Right cardiac atrium (tissue), 5 donors: ENCODE measurements at regions not wholly inside any gene's neighbourhood (a gene's known extent, or its start where the extent isn't known, plus 50 kb on each side); places are given as distances from the start of the nearest gene placed in this dataset.
A peak's percentile ranks its signal among the peaks of the same experiment; 100 is the strongest.

Experiments
- ATAC-seq, 2 donors: fragments of 200-7000 bp; cut with Tn5 transposase; one replicate each; pipeline versions ENCODE4 v1.8.0 to v1.9.1; 2020; ENCODE audit warnings: moderate library complexity in 2 of 2, mild to moderate bottlenecking in 1 of 2
- DNase-seq, 3 donors: peaks; one replicate each; pipeline ENCODE4 v3.0.0-alpha.2; 2020
- H3K27ac ChIP-seq: one replicate; pipeline ENCODE4 v1.5.1; 2013; ENCODE audit warnings: mild to moderate bottlenecking, low read length, control low read depth, moderate library complexity
- H3K27me3 ChIP-seq: one replicate; pipeline ENCODE4 v1.6.1; 2013; ENCODE audit not compliant: control insufficient read depth, insufficient read depth
- H3K4me1 ChIP-seq: one replicate; pipeline ENCODE4 v1.6.1; 2013; ENCODE audit warnings: low read length; ENCODE audit not compliant: control insufficient read depth, insufficient read depth
- H3K4me3 ChIP-seq: one replicate; pipeline ENCODE4 v1.5.1; 2013; ENCODE audit warnings: low read length, control low read depth
- H3K9me3 ChIP-seq: one replicate; pipeline ENCODE4 v1.6.1; 2013; ENCODE audit warnings: low read length; ENCODE audit not compliant: control insufficient read depth
- WGBS: extraction: QIAGEN DNeasy Blood & Tissue Kit; methylation state at CpG from one replicate; pipeline ENCODE4 v1.1.7; 2013; 5-methylcytosine and 5-hydroxymethylcytosine counted together
- intact Hi-C, 4 donors: fragments of 100-400 bp; cut with DNase I; formaldehyde crosslinking; loops; one replicate each; pipeline versions ENCODE4 v1.11.0 to v1.14.0; 2022 to 2023
- donor health status: healthy with polysubstance abuse.
- donor health status: DM: no; HTN: yes; CAD: no.
- donor health status: DM: no; HTN: no; CAD: no.
- donor health status: DM: no; HTN: yes; CAD: no; lungs with severe emphysema.
- donor health status: DM: yes; HTN: yes; CAD: no.

DNA sequence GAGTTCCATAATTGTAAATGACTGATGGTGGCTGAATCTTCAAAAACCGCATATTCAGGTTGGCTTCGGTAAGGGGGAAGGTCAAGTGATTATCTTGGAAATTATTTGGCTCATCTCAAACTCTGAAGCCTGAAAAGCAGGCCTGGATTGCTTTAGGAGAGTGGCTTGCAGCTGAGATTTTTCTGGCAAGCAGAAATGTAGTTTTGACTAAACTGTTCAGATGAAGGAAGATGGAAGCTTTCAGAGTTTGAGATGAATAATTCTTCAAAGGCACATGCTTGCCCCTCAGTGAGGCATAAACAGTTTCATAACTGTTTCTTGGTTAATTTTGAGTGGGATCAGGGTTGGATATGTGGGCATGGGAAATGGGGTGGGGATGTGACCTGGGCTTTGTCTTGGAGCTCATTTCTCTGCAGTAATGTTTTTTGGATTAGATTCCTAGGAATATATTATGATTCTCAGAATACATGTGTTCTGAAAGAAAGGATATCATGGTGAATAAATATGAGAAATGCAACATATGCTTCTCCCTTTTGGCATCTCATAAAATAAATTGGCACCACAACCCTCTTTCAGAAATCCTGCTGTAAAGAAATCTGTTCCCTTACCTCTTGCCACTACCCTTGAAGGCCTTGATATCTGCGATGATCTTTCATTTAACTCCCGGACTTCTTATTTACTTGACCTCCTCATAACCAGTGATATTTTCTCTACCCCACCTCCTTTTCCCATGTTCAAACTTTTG lies 469.2 kb downstream of the ADRA2A start:
- H3K27me3 ChIP-seq = no peaks in the 10 kb centered on the region
- ATAC-seq = no peak
- H3K4me1 ChIP-seq = no peaks in the 10 kb centered on the region
- no peak overlapping the region for H3K27ac ChIP-seq
- no peak for DNase-seq
- H3K9me3 ChIP-seq = no peaks in the 10 kb centered on the region
- no peak overlapping the region for H3K4me3 ChIP-seq
- intact Hi-C loops = no loop called here
- 67% methylated on average over 4 of the region's 4 CpGs for WGBS

DNA sequence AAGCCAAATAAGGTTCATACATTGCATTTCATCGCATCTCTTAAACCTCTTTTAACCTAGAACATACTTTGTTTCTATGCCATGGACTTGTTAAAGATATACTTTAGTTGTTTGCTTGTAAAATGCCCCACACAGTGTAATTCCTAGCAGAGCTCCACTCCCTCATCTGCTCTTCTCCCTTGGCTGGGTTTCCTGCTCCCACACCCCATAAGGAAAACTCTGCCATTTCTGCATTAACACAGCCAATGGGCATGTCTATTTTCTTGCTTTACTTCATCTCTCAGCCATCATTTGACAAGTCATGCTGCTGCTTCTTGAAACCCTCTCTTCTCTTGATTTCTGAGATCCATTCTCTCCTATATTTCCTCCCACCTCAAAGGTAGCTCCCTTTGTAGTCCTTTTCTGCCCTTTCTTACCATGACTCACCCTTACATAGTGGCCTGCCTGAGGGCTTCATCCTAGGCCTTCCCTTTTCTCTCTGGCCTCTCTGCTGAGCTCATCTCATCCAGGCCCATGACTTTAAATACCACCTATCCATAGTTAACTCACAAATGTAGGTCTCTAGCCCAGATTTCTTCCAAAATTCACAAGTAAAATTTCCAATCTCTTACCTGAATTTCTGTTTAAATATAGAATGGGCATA lies 471.4 kb downstream of the ADRA2A start:
- ATAC-seq (no peak), DNase-seq (no peak)
- no peak overlapping the region for H3K4me3 ChIP-seq
- no peaks in the 10 kb centered on the region for H3K4me1 ChIP-seq
- 86% methylated on average over 1 of the region's 1 CpG for WGBS
- intact Hi-C loops = no loop called here
- no peaks in the 10 kb centered on the region for H3K27me3 ChIP-seq
- H3K27ac ChIP-seq = no peak overlapping the region
- H3K9me3 ChIP-seq = no peaks in the 10 kb centered on the region

DNA sequence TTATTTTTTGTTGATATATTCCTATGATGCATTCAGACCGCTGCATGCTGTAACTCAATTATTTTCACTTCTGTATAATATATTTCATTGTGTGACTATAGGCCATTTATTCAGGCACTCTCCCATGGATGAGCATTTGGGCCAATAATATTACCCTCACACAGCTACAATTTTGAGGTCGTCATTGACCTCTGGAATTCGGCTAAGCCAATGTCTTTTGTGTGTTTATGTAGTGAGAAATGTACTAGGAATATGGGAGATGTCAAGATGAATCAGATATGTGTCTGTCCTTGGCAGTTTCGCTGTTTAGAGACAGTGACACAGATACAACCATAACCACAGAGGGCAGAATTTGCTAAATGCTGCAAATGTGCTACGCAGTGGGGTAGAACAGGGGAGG lies 474.2 kb downstream of the ADRA2A start:
- DNase-seq (no peak), ATAC-seq (no peak)
- no peaks in the 10 kb centered on the region for H3K4me1 ChIP-seq
- no peaks in the 10 kb centered on the region for H3K27me3 ChIP-seq
- H3K4me3 ChIP-seq = no peak overlapping the region
- intact Hi-C loops = no loop called here
- H3K9me3 ChIP-seq = no peaks in the 10 kb centered on the region
- no peak overlapping the region for H3K27ac ChIP-seq
- WGBS = 78% methylated on average over 5 of the region's 5 CpGs

DNA sequence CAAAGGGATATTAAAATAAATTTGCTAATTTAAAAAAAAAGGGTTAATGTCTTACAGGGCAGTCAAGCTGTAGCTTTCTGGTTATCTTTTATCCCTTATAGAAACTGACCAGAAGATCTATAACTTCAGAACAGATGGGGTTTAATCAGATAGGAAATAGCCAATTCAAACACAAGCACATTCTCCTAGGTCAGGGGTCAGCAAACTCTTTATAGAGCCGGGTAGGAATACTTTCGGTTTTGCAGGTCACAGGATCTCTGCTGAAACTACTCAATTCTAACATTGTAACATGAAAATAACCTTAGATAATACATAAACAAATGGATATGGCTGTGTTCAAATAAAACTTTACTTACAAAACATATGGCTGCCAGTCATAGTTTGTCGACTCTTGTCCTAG lies 479.8 kb downstream of the ADRA2A start:
- no peaks in the 10 kb centered on the region for H3K9me3 ChIP-seq
- no peaks in the 10 kb centered on the region for H3K27me3 ChIP-seq
- WGBS = 63% methylated on average over 3 of the region's 3 CpGs
- no peak overlapping the region for H3K4me3 ChIP-seq
- no peaks in the 10 kb centered on the region for H3K4me1 ChIP-seq
- intact Hi-C loops = no loop called here
- ATAC-seq (no peak), DNase-seq (no peak)
- H3K27ac ChIP-seq = no peak overlapping the region

DNA sequence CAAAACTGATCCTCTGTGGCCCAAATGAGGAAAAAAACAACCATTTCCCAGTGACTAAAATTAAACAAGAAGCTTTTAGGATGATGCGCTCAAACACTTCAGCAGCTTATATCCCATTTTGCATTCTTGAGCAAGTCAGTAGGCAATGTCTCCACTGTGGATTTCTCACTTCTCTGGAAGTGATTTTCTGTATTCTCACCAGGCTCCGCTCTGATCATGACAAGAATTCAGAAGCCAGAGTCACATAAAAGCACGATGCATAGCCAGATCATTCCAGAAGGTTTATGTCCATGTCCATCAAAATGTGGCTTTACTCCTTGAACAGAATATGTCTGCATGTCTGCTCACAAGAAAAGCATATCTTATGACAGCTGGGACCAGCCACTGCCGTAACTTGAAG lies 481.4 kb downstream of the ADRA2A start:
- Histone ChIP-seq H3K27me3 (no peaks in the 10 kb centered on the region), H3K9me3 (no peaks in the 10 kb centered on the region), H3K4me1 (no peaks in the 10 kb centered on the region), H3K27ac (no peak overlapping the region), H3K4me3 (no peak overlapping the region)
- WGBS = 83% methylated on average over 4 of the region's 4 CpGs
- DNase-seq = no peak
- ATAC-seq = no peak
- intact Hi-C loops = no loop called here

DNA sequence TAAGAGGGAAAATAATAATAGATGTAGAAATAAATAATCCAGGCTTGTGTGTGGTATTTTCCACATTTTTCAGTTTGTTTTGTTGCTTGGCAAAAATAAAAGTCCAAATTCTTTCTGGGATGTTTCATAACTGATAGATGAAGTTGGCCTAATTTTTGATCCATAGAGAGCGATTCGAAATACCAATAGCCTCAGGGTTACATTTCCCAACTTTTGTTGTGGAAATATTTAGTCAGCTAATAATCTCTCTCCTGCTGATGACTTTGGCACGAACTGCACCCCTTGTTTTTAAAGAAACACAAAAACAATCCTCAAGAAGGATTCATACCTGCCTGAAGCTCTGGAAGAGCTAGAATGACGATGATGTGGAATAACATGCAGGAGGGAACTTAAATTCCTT lies 483.2 kb downstream of the ADRA2A start:
- no peak overlapping the region for H3K4me3 ChIP-seq
- no peaks in the 10 kb centered on the region for H3K9me3 ChIP-seq
- H3K4me1 ChIP-seq = no peaks in the 10 kb centered on the region
- no peak for ATAC-seq
- intact Hi-C loops = no loop called here
- DNase-seq = no peak
- no peak overlapping the region for H3K27ac ChIP-seq
- H3K27me3 ChIP-seq = no peaks in the 10 kb centered on the region
- 54% methylated on average over 4 of the region's 4 CpGs for WGBS

GRCh38 chr10:111561124-111561523 lies 484.3 kb downstream of the ADRA2A start:
- no peaks in the 10 kb centered on the region for H3K9me3 ChIP-seq
- H3K4me3 ChIP-seq = no peak overlapping the region
- WGBS = 50% methylated on average over 1 of the region's 1 CpG
- ATAC-seq (no peak), DNase-seq (no peak)
- no peaks in the 10 kb centered on the region for H3K4me1 ChIP-seq
- H3K27me3 ChIP-seq = no peaks in the 10 kb centered on the region
- H3K27ac ChIP-seq = no peak overlapping the region
- intact Hi-C loops = no loop called here

GRCh38 chr10:111565542-111565941 lies 488.7 kb downstream of the ADRA2A start:
- intact Hi-C loops = no loop called here
- DNase-seq (no peak), ATAC-seq (no peak)
- no peak overlapping the region for H3K27ac ChIP-seq
- no peaks in the 10 kb centered on the region for H3K9me3 ChIP-seq
- no peaks in the 10 kb centered on the region for H3K27me3 ChIP-seq
- no peak overlapping the region for H3K4me3 ChIP-seq
- no peaks in the 10 kb centered on the region for H3K4me1 ChIP-seq

- WGBS = 28% methylated on average over 3 of the region's 3 CpGs
- H3K4me1 ChIP-seq = no peaks in the 10 kb centered on the region
- no peak overlapping the region for H3K4me3 ChIP-seq
- intact Hi-C loops = no loop called here
- ATAC-seq (no peak), DNase-seq (peak in 1 of 3 donors; percentile 36)
- no peaks in the 10 kb centered on the region for H3K27me3 ChIP-seq
- no peak overlapping the region for H3K27ac ChIP-seq
- H3K9me3 ChIP-seq = no peaks in the 10 kb centered on the region
These were observed 501.2 kb downstream of the ADRA2A start for GRCh38 chr10:111578076-111578475.

GRCh38 chr10:111579473-111579872 lies 502.6 kb downstream of the ADRA2A start:
- H3K4me1 ChIP-seq = no peaks in the 10 kb centered on the region
- intact Hi-C loops = no loop called here
- DNase-seq (no peak), ATAC-seq (no peak)
- H3K4me3 ChIP-seq = no peak overlapping the region
- H3K9me3 ChIP-seq = no peaks in the 10 kb centered on the region
- no peaks in the 10 kb centered on the region for H3K27me3 ChIP-seq
- WGBS = 49% methylated on average over 1 of the region's 1 CpG
- no peak overlapping the region for H3K27ac ChIP-seq

GRCh38 chr10:111590703-111591102 lies 513.9 kb downstream of the ADRA2A start:
- no peak for DNase-seq

More at GRCh38 chr10:111590703-111591102, 513.9 kb downstream of the ADRA2A start:
- 44% methylated on average over 3 of the region's 3 CpGs for WGBS
- no peaks in the 10 kb centered on the region for H3K27me3 ChIP-seq
- H3K4me1 ChIP-seq = no peaks in the 10 kb centered on the region
- intact Hi-C loops = no loop called here
- ATAC-seq = no peak
- no peak overlapping the region for H3K27ac ChIP-seq
- no peaks in the 10 kb centered on the region for H3K9me3 ChIP-seq
- H3K4me3 ChIP-seq = no peak overlapping the region
